ENCODE measurements at regions not wholly inside any gene's neighbourhood (a gene's known extent, or its start where the extent isn't known, plus 50 kb on each side); places are given as distances from the start of the nearest gene placed in this dataset.

- Histone ChIP-seq H3K4me3 (no peak overlapping the region), H3K9me3 (no peaks in the 10 kb centered on the region), H3K27me3 (no peaks in the 10 kb centered on the region), H3K27ac (no peak overlapping the region), H3K4me1 (no peaks in the 10 kb centered on the region), H3K36me3 (no peaks in the 10 kb centered on the region)
- WGBS, 2 donors (ENCODE audit: low coverage in 1 of 2) = 50 to 54% methylated on average over 7 to 8 of the region's 8 CpGs
- TF ChIP-seq POLR2AphosphoS5 (IDR thresholded peaks at IDR 0.05) (no peak), CTCF (IDR thresholded peaks at IDR 0.05) (no peak), POLR2A (IDR thresholded peaks at IDR 0.05) (no peak), EP300 (IDR thresholded peaks at IDR 0.05) (no peak)
- ATAC-seq = no peak
These were observed 255.1 kb downstream of the MAP2K6 start for GRCh38 chr17:69669441-69670178.

- no peak for ATAC-seq
- 69% methylated on average over 1 of the region's 1 CpG; no CpG with 5 or more reads in 1 of the 2 donors for WGBS, 2 donors (ENCODE audit: low coverage in 1 of 2)
These were observed 258.4 kb downstream of the MAP2K6 start for GRCh38 chr17:69672924-69673323.

GRCh38 chr17:69677130-69677529, 262.6 kb downstream of the MAP2K6 start:
- 59 to 61% methylated on average over 6 of the region's 6 CpGs for WGBS, 2 donors (ENCODE audit: low coverage in 1 of 2)
- Histone ChIP-seq H3K36me3 (no peaks in the 10 kb centered on the region), H3K9me3 (no peaks in the 10 kb centered on the region), H3K27me3 (no peaks in the 10 kb centered on the region), H3K4me1 (no peaks in the 10 kb centered on the region), H3K27ac (no peak overlapping the region), H3K4me3 (no peak overlapping the region)
- no peak for TF ChIP-seq POLR2AphosphoS5 (IDR thresholded peaks at IDR 0.05)
- no peak for TF ChIP-seq EP300 (IDR thresholded peaks at IDR 0.05)
- TF ChIP-seq POLR2A (IDR thresholded peaks at IDR 0.05) = no peak
- TF ChIP-seq CTCF (IDR thresholded peaks at IDR 0.05) = no peak
- ATAC-seq = no peak

More at GRCh38 chr17:69672924-69673323, 258.4 kb downstream of the MAP2K6 start:
- Histone ChIP-seq H3K27ac (no peak overlapping the region), H3K9me3 (no peaks in the 10 kb centered on the region), H3K27me3 (no peaks in the 10 kb centered on the region), H3K4me1 (no peaks in the 10 kb centered on the region), H3K36me3 (no peaks in the 10 kb centered on the region), H3K4me3 (no peak overlapping the region)
- TF ChIP-seq CTCF (IDR thresholded peaks at IDR 0.05) = no peak
- TF ChIP-seq POLR2AphosphoS5 (IDR thresholded peaks at IDR 0.05) = no peak
- TF ChIP-seq EP300 (IDR thresholded peaks at IDR 0.05) = no peak
- TF ChIP-seq POLR2A (IDR thresholded peaks at IDR 0.05) = no peak

GRCh38 chr17:69678206-69678605, 263.7 kb downstream of the MAP2K6 start:
- H3K4me1 ChIP-seq = no peaks in the 10 kb centered on the region
- no peaks in the 10 kb centered on the region for H3K27me3 ChIP-seq
- no peaks in the 10 kb centered on the region for H3K9me3 ChIP-seq
- no peak overlapping the region for H3K27ac ChIP-seq
- no peak overlapping the region for H3K4me3 ChIP-seq
- 42 to 88% methylated on average over 1 to 2 of the region's 2 CpGs for WGBS, 2 donors (ENCODE audit: low coverage in 1 of 2)
- no peak for ATAC-seq
- no peak for TF ChIP-seq POLR2A (IDR thresholded peaks at IDR 0.05)
- no peak for TF ChIP-seq EP300 (IDR thresholded peaks at IDR 0.05)
- TF ChIP-seq POLR2AphosphoS5 (IDR thresholded peaks at IDR 0.05) = no peak
- TF ChIP-seq CTCF (IDR thresholded peaks at IDR 0.05) = no peak
- no peaks in the 10 kb centered on the region for H3K36me3 ChIP-seq

- Histone ChIP-seq H3K9me3 (no peaks in the 10 kb centered on the region), H3K27ac (no peak overlapping the region), H3K4me1 (no peaks in the 10 kb centered on the region), H3K27me3 (no peaks in the 10 kb centered on the region), H3K4me3 (no peak overlapping the region), H3K36me3 (no peaks in the 10 kb centered on the region)
- no peak for TF ChIP-seq EP300 (IDR thresholded peaks at IDR 0.05)
- no peak for TF ChIP-seq CTCF (IDR thresholded peaks at IDR 0.05)
- TF ChIP-seq POLR2AphosphoS5 (IDR thresholded peaks at IDR 0.05) = no peak
- TF ChIP-seq POLR2A (IDR thresholded peaks at IDR 0.05) = no peak
- ATAC-seq = no peak
- WGBS, 2 donors (ENCODE audit: low coverage in 1 of 2) = 91 to 94% methylated on average over 5 of the region's 5 CpGs
These were observed 265.3 kb downstream of the MAP2K6 start for GRCh38 chr17:69679829-69680228.

All from gastroesophageal sphincter (tissue), 4 donors.